Right lobe of liver (tissue), 6 donors: ENCODE measurements at regions not wholly inside any gene's neighbourhood (a gene's known extent, or its start where the extent isn't known, plus 50 kb on each side); places are given as distances from the start of the nearest gene placed in this dataset.
A peak's percentile ranks its signal among the peaks of the same experiment; 100 is the strongest.

Experiments
- ATAC-seq, 4 donors: fragments of 200-7000 bp; cut with Tn5 transposase; one replicate each; pipeline ENCODE4 v1.9.1; 2020; ENCODE audit warnings: mild to moderate bottlenecking in 4 of 4, moderate library complexity in 4 of 4
- DNase-seq, 3 donors: peaks; one replicate each; pipeline ENCODE4 v3.0.0-alpha.2; 2020
- H3K27ac ChIP-seq, 3 donors: fragments of 200-600 bp; one replicate each; pipeline ENCODE4 v1.8.0; 2022
- H3K27me3 ChIP-seq, 2 donors: fragments of 200-600 bp; one replicate each; pipeline ENCODE4 v1.8.0; 2022
- H3K36me3 ChIP-seq, 4 donors: fragments of 200-600 bp; sonication (generic) in 1 of 4; one replicate each; pipeline versions ENCODE4 v1.5.1 to v1.8.0; 2017 to 2022; ENCODE audit warnings: control low read depth in 1 of 4
- H3K4me1 ChIP-seq, 4 donors: fragments of 200-600 bp; sonication (generic) in 1 of 4; one replicate each; pipeline versions ENCODE4 v1.5.1 to v1.8.0; 2017 to 2022; ENCODE audit warnings: control low read depth in 1 of 4
- H3K4me3 ChIP-seq, 3 donors: fragments of 200-600 bp; one replicate each; pipeline ENCODE4 v1.8.0; 2022
- H3K9me3 ChIP-seq, 4 donors: fragments of 200-600 bp; sonication (generic) in 1 of 4; one replicate each; pipeline versions ENCODE4 v1.5.1 to v1.8.0; 2017 to 2022; ENCODE audit warnings: control low read depth in 1 of 4
- CTCF ChIP-seq, 4 donors: fragments of 200-600 bp in 3 of 4; fragments of 450-650 bp in 1 of 4; IDR thresholded peaks; one replicate each; pipeline versions ENCODE4 v1.5.1 to v1.8.0; 2016 to 2022; ENCODE audit warnings: antibody characterized with exemption in 4 of 4, mild to moderate bottlenecking in 2 of 4
- POLR2A ChIP-seq: fragments of 450-650 bp; IDR thresholded peaks from one replicate; pipeline ENCODE4 v1.6.1; 2017; ENCODE audit warnings: antibody characterized with exemption, mild to moderate bottlenecking
- WGBS: methylation state at CpG from one replicate; pipeline ENCODE4 v1.1.6; 2018; ENCODE audit warnings: low coverage, low lambda C conversion rate; ENCODE audit not compliant: insufficient coverage; ENCODE audit errors: missing lambda C conversion rate; 5-methylcytosine and 5-hydroxymethylcytosine counted together
- intact Hi-C, 2 donors: fragments of 100-400 bp; cut with DNase I; formaldehyde crosslinking; loops; one replicate each; pipeline versions ENCODE4 v1.11.2 to v1.14.1; 2022
- donor health status: DM: no; HTN: yes; CAD: no.
- donor health status: DM: no; HTN: no; CAD: no.
- donor health status: DM: no; HTN: no; CAD: no.
- donor health status: DM: no; HTN: yes; CAD: no.
- donor health status: DM: no; HTN: yes; CAD: no.

GRCh38 chr11:86181379-86181778, 63.2 kb upstream of the EED start:
- H3K9me3 ChIP-seq = no peaks in the 10 kb centered on the region
- H3K4me3 ChIP-seq = no peak overlapping the region
- no peak for DNase-seq
- no peak for ATAC-seq
- no peaks in the 10 kb centered on the region for H3K36me3 ChIP-seq
- peaks cover 0 to 7% (median 0%) of the 10 kb centered on the region in 4 donors for H3K4me1 ChIP-seq
- TF ChIP-seq POLR2A (no peak), CTCF (IDR thresholded peaks at IDR 0.05) (no peak)
- WGBS = 70% methylated on average over 3 of the region's 4 CpGs
- intact Hi-C loops = no loop called here
- no peak overlapping the region for H3K27ac ChIP-seq
- H3K27me3 ChIP-seq = no peaks in the 10 kb centered on the region

GRCh38 chr11:86180851-86181250, 63.7 kb upstream of the EED start:
- 78% methylated on average over 2 of the region's 4 CpGs for WGBS
- ATAC-seq (no peak), DNase-seq (no peak)
- H3K27ac ChIP-seq = no peak overlapping the region
- no peaks in the 10 kb centered on the region for H3K9me3 ChIP-seq
- intact Hi-C loops = no loop called here
- TF ChIP-seq CTCF (IDR thresholded peaks at IDR 0.05) = no peak
- TF ChIP-seq POLR2A = no peak
- no peaks in the 10 kb centered on the region for H3K36me3 ChIP-seq
- H3K27me3 ChIP-seq = no peaks in the 10 kb centered on the region
- peaks cover 0 to 12% (median 0%) of the 10 kb centered on the region in 4 donors for H3K4me1 ChIP-seq
- H3K4me3 ChIP-seq = no peak overlapping the region

GRCh38 chr11:86180423-86180822, 64.1 kb upstream of the EED start:
- H3K4me3 ChIP-seq = no peak overlapping the region
- peaks cover 0 to 16% (median 0%) of the 10 kb centered on the region in 4 donors for H3K4me1 ChIP-seq
- ATAC-seq (no peak), DNase-seq (no peak)
- no peaks in the 10 kb centered on the region for H3K27me3 ChIP-seq
- H3K36me3 ChIP-seq = no peaks in the 10 kb centered on the region
- no peak overlapping the region for H3K27ac ChIP-seq
- intact Hi-C loops = no loop called here
- H3K9me3 ChIP-seq = no peaks in the 10 kb centered on the region
- WGBS = 57% methylated on average over 5 of the region's 6 CpGs
- TF ChIP-seq CTCF (IDR thresholded peaks at IDR 0.05) (no peak), POLR2A (no peak)

GRCh38 chr11:86179646-86180064, 64.9 kb upstream of the EED start:
- Histone ChIP-seq H3K27ac (no peak overlapping the region), H3K36me3 (no peaks in the 10 kb centered on the region), H3K4me3 (no peak overlapping the region), H3K4me1 (peaks cover 0 to 24% (median 1%) of the 10 kb centered on the region in 4 donors), H3K9me3 (no peaks in the 10 kb centered on the region), H3K27me3 (no peaks in the 10 kb centered on the region)
- ATAC-seq (peak in 1 of 4 donors; percentile 36), DNase-seq (no peak)
- 56% methylated on average over 4 of the region's 5 CpGs for WGBS
- intact Hi-C loops = no loop called here
- TF ChIP-seq POLR2A = no peak
- TF ChIP-seq CTCF (IDR thresholded peaks at IDR 0.05) = no peak

GRCh38 chr11:86177302-86177701, 67.3 kb upstream of the EED start:
- no peak for TF ChIP-seq CTCF (IDR thresholded peaks at IDR 0.05)
- no peak for TF ChIP-seq POLR2A
- H3K4me3 ChIP-seq = no peak overlapping the region
- H3K9me3 ChIP-seq = no peaks in the 10 kb centered on the region
- H3K27me3 ChIP-seq = no peaks in the 10 kb centered on the region
- no peak overlapping the region for H3K27ac ChIP-seq
- intact Hi-C loops = no loop called here
- H3K36me3 ChIP-seq = no peaks in the 10 kb centered on the region
- H3K4me1 ChIP-seq = peaks cover 0 to 34% (median 3%) of the 10 kb centered on the region in 4 donors
- DNase-seq = no peak
- ATAC-seq = no peak
